SK-N-SH (cell line): ENCODE measurements at regions not wholly inside any gene's neighbourhood (a gene's known extent, or its start where the extent isn't known, plus 50 kb on each side); places are given as distances from the start of the nearest gene placed in this dataset.

Source experiments
- CTCF ChIA-PET: fragments of 300-600, 350-600 bp; formaldehyde crosslinking; extraction: SDS; loops from one replicate; lab custom pipeline; 2021; lab: Yijun Ruan, JAX
- POLR2A ChIA-PET: fragments of 350-600 bp; sonication (Branson Sonifier 250); formaldehyde crosslinking; extraction: SDS; loops from one replicate; lab custom pipeline; 2020; ENCODE audit warnings: antibody characterized with exemption, inconsistent platforms; lab: Yijun Ruan, JAX
- DNase-seq: peaks from one replicate; pipeline ENCODE4 v3.0.0; 2012
- H2AFZ ChIP-seq: fragments of 200-600 bp; sonication (generic); 2 replicates; pipeline ENCODE4 v1.8.1; 2016; ENCODE audit warnings: antibody characterized with exemption, mild to moderate bottlenecking, low read depth
- H3F3A ChIP-seq: fragments of 200-600 bp; sonication (generic); replicated peaks from 2 replicates; pipeline ENCODE3; 2016; ENCODE audit warnings: antibody characterized with exemption, mild to moderate bottlenecking; ENCODE audit not compliant: insufficient read depth
- H3K27ac ChIP-seq, 2 experiments: fragments of 200-500 bp in 1 of 2; fragments of 200-600 bp in 1 of 2; sonication (Bioruptor generic) in 1 of 2; sonication (generic), shearing (Covaris generic) in 1 of 2; 2 replicates each; pipeline versions ENCODE4 v1.5.1 to v1.6.1; 2014 to 2016; ENCODE audit warnings: low read depth in 2 of 2, inconsistent platforms in 1 of 2, low read length in 1 of 2, mild to moderate bottlenecking in 1 of 2, mixed read lengths in 1 of 2
- H3K27me3 ChIP-seq: fragments of 200-600 bp; sonication (generic), shearing (Covaris generic); 2 replicates; pipeline ENCODE4 v1.6.1; 2016; ENCODE audit warnings: mixed run types; ENCODE audit not compliant: insufficient read depth
- H3K36me3 ChIP-seq, 2 experiments: fragments of 200-500 bp in 1 of 2; fragments of 200-600 bp in 1 of 2; sonication (Bioruptor generic) in 1 of 2; sonication (generic) in 1 of 2; replicated peaks in 1 of 2; 2 replicates each; pipeline versions ENCODE3 to v1.5.1; 2014 to 2016; ENCODE audit warnings: low read length in 1 of 2, mild to moderate bottlenecking in 1 of 2; ENCODE audit not compliant: insufficient read depth in 2 of 2, control insufficient read depth in 1 of 2
- H3K4me1 ChIP-seq, 2 experiments: fragments of 200-500 bp in 1 of 2; fragments of 200-600 bp in 1 of 2; sonication (Bioruptor generic) in 1 of 2; sonication (generic), shearing (Covaris generic) in 1 of 2; 2 replicates each; pipeline versions ENCODE4 v1.5.1 to v1.6.1; 2014 to 2016; ENCODE audit warnings: low read depth in 1 of 2, low read length in 1 of 2, mixed run types in 1 of 2; ENCODE audit not compliant: insufficient read depth in 2 of 2, control insufficient read depth in 1 of 2
- H3K4me2 ChIP-seq: fragments of 200-600 bp; sonication (generic), shearing (Covaris generic); 2 replicates; pipeline ENCODE4 v1.6.1; 2017; ENCODE audit warnings: mixed run types
- H3K4me3 ChIP-seq, 2 experiments: fragments of 200-500 bp in 1 of 2; fragments of 200-600 bp in 1 of 2; sonication (Bioruptor generic) in 1 of 2; sonication (generic), shearing (Covaris generic) in 1 of 2; 2 replicates each; pipeline versions ENCODE4 v1.5.1 to v1.8.1; 2014 to 2016; ENCODE audit warnings: low read depth in 2 of 2, inconsistent platforms in 1 of 2, low read length in 1 of 2, mild to moderate bottlenecking in 1 of 2, mixed read lengths in 1 of 2, moderate library complexity in 1 of 2
- H3K79me2 ChIP-seq: fragments of 200-600 bp; sonication (generic); 2 replicates; pipeline ENCODE4 v1.8.1; 2017; ENCODE audit warnings: mild to moderate bottlenecking; ENCODE audit not compliant: insufficient read depth
- H3K9ac ChIP-seq: fragments of 200-600 bp; sonication (generic); 2 replicates; pipeline ENCODE4 v1.6.1; 2017; ENCODE audit warnings: mixed run types
- H3K9me2 ChIP-seq: fragments of 200-600 bp; sonication (generic); 2 replicates; pipeline ENCODE4 v1.6.1; 2017; ENCODE audit warnings: mixed run types
- H3K9me3 ChIP-seq: fragments of 200-600 bp; sonication (generic); 2 replicates; pipeline ENCODE4 v1.6.1; 2017; ENCODE audit warnings: mixed run types, mild to moderate bottlenecking, moderate library complexity
- H4K20me1 ChIP-seq: fragments of 200-600 bp; sonication (generic); 2 replicates; pipeline ENCODE4 v1.6.1; 2017; ENCODE audit warnings: mild to moderate bottlenecking, mixed run types; ENCODE audit not compliant: insufficient read depth
- ELF1 ChIP-seq: IDR thresholded peaks from 2 replicates; pipeline ENCODE4 v1.4.0; 2012
- EP300 ChIP-seq, 2 experiments: IDR thresholded peaks; 2 replicates each; pipeline versions ENCODE4 v1.4.0 to v1.6.1; 2012; ENCODE audit warnings: borderline replicate concordance in 1 of 2, low read depth in 1 of 2, low read length in 1 of 2
- EZH2phosphoT487 ChIP-seq: fragments of 200-600 bp; sonication (generic); IDR thresholded peaks from 2 replicates; pipeline ENCODE4 v1.6.1; 2017; ENCODE audit warnings: low read depth, mixed run types, mild to moderate bottlenecking, antibody characterized with exemption, moderate library complexity, borderline replicate concordance
- FOSL2 ChIP-seq: IDR thresholded peaks from 2 replicates; pipeline ENCODE4 v1.4.0; 2012; ENCODE audit warnings: low read depth, mild to moderate bottlenecking, moderate library complexity, borderline replicate concordance
- FOXJ3 ChIP-seq: sonication (generic); formaldehyde crosslinking; IDR thresholded peaks from 2 replicates; pipeline ENCODE4 v1.5.1; 2020; ENCODE audit warnings: mild to moderate bottlenecking, missing genetic modification reagents
- GABPA ChIP-seq: IDR thresholded peaks from 2 replicates; pipeline ENCODE4 v1.4.0; 2012; ENCODE audit warnings: low read depth, mild to moderate bottlenecking
- GATA2 ChIP-seq: sonication (generic); formaldehyde crosslinking; IDR thresholded peaks from 2 replicates; pipeline ENCODE4 v1.5.0; 2020; ENCODE audit warnings: mild to moderate bottlenecking, missing genetic modification reagents
- MXI1 ChIP-seq: IDR thresholded peaks from 2 replicates; pipeline ENCODE4 v1.6.1; 2012; ENCODE audit warnings: mild to moderate bottlenecking, low read depth, low read length, improper control_type of control experiment
- POLR2AphosphoS5 ChIP-seq: IDR thresholded peaks from 2 replicates; pipeline ENCODE4 v1.6.1; 2012; ENCODE audit warnings: low read depth, low read length
- RFX5 ChIP-seq: IDR thresholded peaks from 2 replicates; pipeline ENCODE4 v1.6.1; 2012; ENCODE audit warnings: mild to moderate bottlenecking, improper control_type of control experiment, low read length
- SMC3 ChIP-seq: IDR thresholded peaks from 2 replicates; pipeline ENCODE4 v1.6.1; 2012; ENCODE audit warnings: low read depth, low read length, improper control_type of control experiment
- TEAD4 ChIP-seq: IDR thresholded peaks from 2 replicates; pipeline ENCODE4 v1.4.0; 2012; ENCODE audit warnings: mild to moderate bottlenecking, borderline replicate concordance; ENCODE audit not compliant: insufficient read depth
- YY1 ChIP-seq: IDR thresholded peaks from 2 replicates; pipeline ENCODE4 v1.4.0; 2012; ENCODE audit warnings: low read depth, mild to moderate bottlenecking
- TF ChIP-seq, protein P1 (sequence below): fragments of 150-350 bp; IDR thresholded peaks from 2 replicates; pipeline ENCODE4 v1.6.1; 2016; ENCODE audit warnings: mild to moderate bottlenecking, low read depth, low read length
- TF ChIP-seq, protein P2 (sequence below): fragments of 200-600 bp; sonication (generic); IDR thresholded peaks from 2 replicates; pipeline ENCODE4 v1.6.1; 2017; ENCODE audit warnings: antibody characterized with exemption, mild to moderate bottlenecking, moderate library complexity
- TF ChIP-seq, protein P3 (sequence below): IDR thresholded peaks from 2 replicates; pipeline ENCODE4; 2012
- TF ChIP-seq, protein P4 (sequence below): IDR thresholded peaks from 2 replicates; pipeline ENCODE4 v1.4.0; 2012; ENCODE audit warnings: low read depth
- TF ChIP-seq, protein P5 (sequence below): IDR thresholded peaks from 2 replicates; pipeline ENCODE4 v1.6.1; 2012; ENCODE audit warnings: mild to moderate bottlenecking, low read depth, low read length, moderate library complexity

DNA sequence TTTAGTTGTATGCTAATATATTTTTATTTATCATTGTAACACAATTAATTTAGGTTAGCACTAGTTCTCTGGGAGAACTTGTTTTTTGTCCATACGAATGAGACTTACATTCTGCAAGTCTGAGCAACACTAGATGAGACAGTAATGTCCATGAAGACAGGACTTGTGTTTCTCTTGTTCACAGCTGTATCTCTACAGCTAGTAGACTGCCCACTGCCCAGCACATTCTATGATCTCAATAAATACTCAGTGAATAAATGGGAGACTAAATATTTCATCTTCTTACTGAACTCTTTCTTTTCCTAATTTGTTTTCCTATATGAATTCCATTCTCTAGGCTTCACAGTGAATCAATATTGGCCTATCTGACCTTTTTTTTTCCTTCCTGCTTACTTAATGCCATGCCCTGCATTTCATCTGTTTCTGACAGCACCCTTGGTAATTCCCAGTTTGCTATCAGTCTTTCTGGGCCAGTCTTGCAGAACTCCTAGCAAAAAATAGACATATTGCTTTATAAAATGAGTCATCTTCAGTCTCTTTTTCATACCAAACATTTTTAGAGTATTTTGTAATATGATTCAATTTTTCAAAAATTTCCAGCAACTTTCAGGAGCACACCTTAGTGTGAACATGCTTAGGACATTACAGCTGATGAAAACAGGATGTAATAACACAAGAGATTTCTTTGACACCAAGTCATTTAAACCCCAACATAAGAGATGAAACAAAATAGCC lies 185.5 kb upstream of the ATP2B1 start (continued):
- TF ChIP-seq FOSL2, result peak; percentile 88
- TF ChIP-seq, protein P1, sequence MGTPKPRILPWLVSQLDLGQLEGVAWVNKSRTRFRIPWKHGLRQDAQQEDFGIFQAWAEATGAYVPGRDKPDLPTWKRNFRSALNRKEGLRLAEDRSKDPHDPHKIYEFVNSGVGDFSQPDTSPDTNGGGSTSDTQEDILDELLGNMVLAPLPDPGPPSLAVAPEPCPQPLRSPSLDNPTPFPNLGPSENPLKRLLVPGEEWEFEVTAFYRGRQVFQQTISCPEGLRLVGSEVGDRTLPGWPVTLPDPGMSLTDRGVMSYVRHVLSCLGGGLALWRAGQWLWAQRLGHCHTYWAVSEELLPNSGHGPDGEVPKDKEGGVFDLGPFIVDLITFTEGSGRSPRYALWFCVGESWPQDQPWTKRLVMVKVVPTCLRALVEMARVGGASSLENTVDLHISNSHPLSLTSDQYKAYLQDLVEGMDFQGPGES, result no peak
- TF ChIP-seq POLR2AphosphoS5, result peak; percentile 26; the same call in 1 of the 2 replicates
- no peak for TF ChIP-seq GABPA
- TF ChIP-seq EP300 (IDR thresholded peaks at IDR 0.05; ENCODE audit: borderline replicate concordance in 1 of 2, low read depth in 1 of 2, low read length in 1 of 2), result peak in 1 of 2 experiments; percentile 79; a peak in 2 of 4 replicates
- TF ChIP-seq, protein P2, sequence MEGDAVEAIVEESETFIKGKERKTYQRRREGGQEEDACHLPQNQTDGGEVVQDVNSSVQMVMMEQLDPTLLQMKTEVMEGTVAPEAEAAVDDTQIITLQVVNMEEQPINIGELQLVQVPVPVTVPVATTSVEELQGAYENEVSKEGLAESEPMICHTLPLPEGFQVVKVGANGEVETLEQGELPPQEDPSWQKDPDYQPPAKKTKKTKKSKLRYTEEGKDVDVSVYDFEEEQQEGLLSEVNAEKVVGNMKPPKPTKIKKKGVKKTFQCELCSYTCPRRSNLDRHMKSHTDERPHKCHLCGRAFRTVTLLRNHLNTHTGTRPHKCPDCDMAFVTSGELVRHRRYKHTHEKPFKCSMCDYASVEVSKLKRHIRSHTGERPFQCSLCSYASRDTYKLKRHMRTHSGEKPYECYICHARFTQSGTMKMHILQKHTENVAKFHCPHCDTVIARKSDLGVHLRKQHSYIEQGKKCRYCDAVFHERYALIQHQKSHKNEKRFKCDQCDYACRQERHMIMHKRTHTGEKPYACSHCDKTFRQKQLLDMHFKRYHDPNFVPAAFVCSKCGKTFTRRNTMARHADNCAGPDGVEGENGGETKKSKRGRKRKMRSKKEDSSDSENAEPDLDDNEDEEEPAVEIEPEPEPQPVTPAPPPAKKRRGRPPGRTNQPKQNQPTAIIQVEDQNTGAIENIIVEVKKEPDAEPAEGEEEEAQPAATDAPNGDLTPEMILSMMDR, result no peak
- no peak for TF ChIP-seq ELF1
- no peak for TF ChIP-seq MXI1
- TF ChIP-seq, all 33 proteins: peak for 11

DNA sequence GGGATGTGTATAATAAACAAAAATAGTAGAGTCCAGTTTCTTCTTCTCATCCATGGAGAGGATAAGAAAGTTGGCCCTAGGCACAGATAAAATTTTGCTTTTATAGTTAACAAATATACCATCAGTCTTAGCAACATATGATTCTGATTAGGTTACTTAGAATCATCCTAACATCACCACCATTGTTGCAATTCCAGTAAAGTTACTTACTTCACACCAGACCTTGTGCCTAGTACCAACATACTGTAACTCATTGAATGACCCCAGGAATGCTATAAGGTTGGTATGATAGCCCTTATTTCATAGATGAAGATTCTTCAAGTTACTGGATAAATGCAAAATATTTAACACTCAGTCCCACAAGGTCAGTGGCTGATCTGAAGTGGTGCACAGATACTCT lies 183.8 kb upstream of the ATP2B1 start:
- no peaks in the 10 kb centered on the region for H3K79me2 ChIP-seq
- H3F3A ChIP-seq, result peaks cover 14% of the 10 kb centered on the region
- CTCF ChIA-PET, result interaction anchor here (1.0 kb wide), 1 partner anchor 678 kb away, joined by 3 read pairs; no protein-coding TSS in a partner anchor
- no peak for TF ChIP-seq FOXJ3 (CRISPR knock-in tag)
- no peak for TF ChIP-seq EZH2phosphoT487
- TF ChIP-seq TEAD4, result no peak
- TF ChIP-seq YY1, result no peak
- TF ChIP-seq SMC3, result no peak
- TF ChIP-seq, protein P3, sequence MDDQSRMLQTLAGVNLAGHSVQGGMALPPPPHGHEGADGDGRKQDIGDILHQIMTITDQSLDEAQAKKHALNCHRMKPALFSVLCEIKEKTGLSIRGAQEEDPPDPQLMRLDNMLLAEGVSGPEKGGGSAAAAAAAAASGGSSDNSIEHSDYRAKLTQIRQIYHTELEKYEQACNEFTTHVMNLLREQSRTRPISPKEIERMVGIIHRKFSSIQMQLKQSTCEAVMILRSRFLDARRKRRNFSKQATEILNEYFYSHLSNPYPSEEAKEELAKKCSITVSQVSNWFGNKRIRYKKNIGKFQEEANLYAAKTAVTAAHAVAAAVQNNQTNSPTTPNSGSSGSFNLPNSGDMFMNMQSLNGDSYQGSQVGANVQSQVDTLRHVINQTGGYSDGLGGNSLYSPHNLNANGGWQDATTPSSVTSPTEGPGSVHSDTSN, result no peak
- TF ChIP-seq, protein P2, result no peak
- no peak for TF ChIP-seq RFX5
- no peak for TF ChIP-seq FOSL2
- TF ChIP-seq, protein P4, sequence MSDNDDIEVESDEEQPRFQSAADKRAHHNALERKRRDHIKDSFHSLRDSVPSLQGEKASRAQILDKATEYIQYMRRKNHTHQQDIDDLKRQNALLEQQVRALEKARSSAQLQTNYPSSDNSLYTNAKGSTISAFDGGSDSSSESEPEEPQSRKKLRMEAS, result no peak
- TF ChIP-seq GATA2 (CRISPR knock-in tag), result no peak
- TF ChIP-seq, protein P5, sequence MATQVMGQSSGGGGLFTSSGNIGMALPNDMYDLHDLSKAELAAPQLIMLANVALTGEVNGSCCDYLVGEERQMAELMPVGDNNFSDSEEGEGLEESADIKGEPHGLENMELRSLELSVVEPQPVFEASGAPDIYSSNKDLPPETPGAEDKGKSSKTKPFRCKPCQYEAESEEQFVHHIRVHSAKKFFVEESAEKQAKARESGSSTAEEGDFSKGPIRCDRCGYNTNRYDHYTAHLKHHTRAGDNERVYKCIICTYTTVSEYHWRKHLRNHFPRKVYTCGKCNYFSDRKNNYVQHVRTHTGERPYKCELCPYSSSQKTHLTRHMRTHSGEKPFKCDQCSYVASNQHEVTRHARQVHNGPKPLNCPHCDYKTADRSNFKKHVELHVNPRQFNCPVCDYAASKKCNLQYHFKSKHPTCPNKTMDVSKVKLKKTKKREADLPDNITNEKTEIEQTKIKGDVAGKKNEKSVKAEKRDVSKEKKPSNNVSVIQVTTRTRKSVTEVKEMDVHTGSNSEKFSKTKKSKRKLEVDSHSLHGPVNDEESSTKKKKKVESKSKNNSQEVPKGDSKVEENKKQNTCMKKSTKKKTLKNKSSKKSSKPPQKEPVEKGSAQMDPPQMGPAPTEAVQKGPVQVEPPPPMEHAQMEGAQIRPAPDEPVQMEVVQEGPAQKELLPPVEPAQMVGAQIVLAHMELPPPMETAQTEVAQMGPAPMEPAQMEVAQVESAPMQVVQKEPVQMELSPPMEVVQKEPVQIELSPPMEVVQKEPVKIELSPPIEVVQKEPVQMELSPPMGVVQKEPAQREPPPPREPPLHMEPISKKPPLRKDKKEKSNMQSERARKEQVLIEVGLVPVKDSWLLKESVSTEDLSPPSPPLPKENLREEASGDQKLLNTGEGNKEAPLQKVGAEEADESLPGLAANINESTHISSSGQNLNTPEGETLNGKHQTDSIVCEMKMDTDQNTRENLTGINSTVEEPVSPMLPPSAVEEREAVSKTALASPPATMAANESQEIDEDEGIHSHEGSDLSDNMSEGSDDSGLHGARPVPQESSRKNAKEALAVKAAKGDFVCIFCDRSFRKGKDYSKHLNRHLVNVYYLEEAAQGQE, result no peak
- TF ChIP-seq, all 33 proteins: peak for 0
- POLR2A ChIA-PET, result no interaction called here
- DNase-seq, result no peak
- H3K9ac ChIP-seq, result no peak overlapping the region
- H3K27ac ChIP-seq, result no peak overlapping the region
- no peaks in the 10 kb centered on the region for H3K36me3 ChIP-seq
- H4K20me1 ChIP-seq, result no peaks in the 10 kb centered on the region
- H3K9me2 ChIP-seq, result no peaks in the 10 kb centered on the region
- no peaks in the 10 kb centered on the region for H3K27me3 ChIP-seq
- H2AFZ ChIP-seq, result 0 out of 2 replicates have a peak overlapping the region, but pooled peaks have one; percentile 25
- H3K4me2 ChIP-seq, result no peak overlapping the region
- no peak overlapping the region for H3K4me3 ChIP-seq
- peaks cover 0 to 8% of the 10 kb centered on the region in 2 experiments; a peak in 1 of 4 replicates for H3K4me1 ChIP-seq
- no peaks in the 10 kb centered on the region for H3K9me3 ChIP-seq
